ENCODE measurements at regions not wholly inside any gene's neighbourhood (a gene's known extent, or its start where the extent isn't known, plus 50 kb on each side); places are given as distances from the start of the nearest gene placed in this dataset.
"Not testable (repeated sequence)": the region's sequence is repeated elsewhere in the genome, so short reads cannot be mapped to it uniquely, and the experiment has no call there.

GRCh38 chr10:30697221-30697620, 67.7 kb upstream of the LYZL2 start:
- TF ChIP-seq CTCF, POLR2A (IDR thresholded peaks at IDR 0.05): not testable (repeated sequence)

Measured in Peyer's patch (tissue), 4 donors.